HG02938 (cell line): ENCODE measurements at regions not wholly inside any gene's neighbourhood (a gene's known extent, or its start where the extent isn't known, plus 50 kb on each side); places are given as distances from the start of the nearest gene placed in this dataset.
"Not testable (repeated sequence)": the region's sequence is repeated elsewhere in the genome, so short reads cannot be mapped to it uniquely, and the experiment has no call there.

Source experiments
- ATAC-seq: cut with Tn5 transposase; IDR thresholded peaks from one replicate; pipeline ENCODE4 v1.9.1; 2021; ENCODE audit warnings: mild to moderate bottlenecking, moderate library complexity; ENCODE audit not compliant: unreplicated experiment

DNA sequence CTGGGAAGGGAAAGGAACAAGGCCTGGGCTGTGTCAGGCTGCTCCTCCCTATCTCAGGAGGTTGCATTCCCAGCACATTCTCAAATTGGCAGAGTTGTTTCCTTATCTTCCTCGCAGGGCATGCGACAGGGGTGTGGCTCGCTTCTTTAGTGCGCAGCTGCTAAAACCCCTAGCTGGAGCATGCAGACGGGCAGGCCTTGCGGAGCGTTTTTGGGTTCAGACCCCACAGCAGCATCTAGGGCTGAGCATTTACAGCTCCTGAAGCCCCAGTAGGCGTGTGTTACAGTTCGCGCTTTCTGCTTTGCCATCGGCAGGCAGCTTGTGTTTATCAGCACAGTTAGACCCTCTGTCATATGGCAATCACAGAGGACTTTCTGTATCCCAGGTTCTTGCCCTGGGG lies 392.4 kb downstream of the TECRL start:
- ATAC-seq, result no peak

DNA sequence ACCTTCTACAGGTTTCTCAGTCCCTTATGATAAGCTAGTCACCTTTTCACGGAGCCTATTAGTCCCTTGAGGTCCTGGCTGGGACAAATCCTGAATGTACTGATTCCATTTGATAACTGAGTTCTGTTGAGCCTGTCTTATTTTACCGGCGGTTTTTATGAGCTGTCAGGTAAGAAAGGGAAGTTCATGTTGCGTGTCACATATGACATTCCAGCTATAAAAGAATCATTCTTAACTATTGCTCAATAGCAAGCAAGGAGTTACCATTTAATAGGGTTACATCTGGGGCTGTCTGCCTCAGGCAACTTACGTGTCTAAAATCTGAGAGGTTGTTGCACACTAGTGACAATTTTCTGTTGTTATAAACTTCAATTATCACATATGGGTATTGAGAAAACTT lies 394.6 kb downstream of the TECRL start:
- ATAC-seq, result no peak

DNA sequence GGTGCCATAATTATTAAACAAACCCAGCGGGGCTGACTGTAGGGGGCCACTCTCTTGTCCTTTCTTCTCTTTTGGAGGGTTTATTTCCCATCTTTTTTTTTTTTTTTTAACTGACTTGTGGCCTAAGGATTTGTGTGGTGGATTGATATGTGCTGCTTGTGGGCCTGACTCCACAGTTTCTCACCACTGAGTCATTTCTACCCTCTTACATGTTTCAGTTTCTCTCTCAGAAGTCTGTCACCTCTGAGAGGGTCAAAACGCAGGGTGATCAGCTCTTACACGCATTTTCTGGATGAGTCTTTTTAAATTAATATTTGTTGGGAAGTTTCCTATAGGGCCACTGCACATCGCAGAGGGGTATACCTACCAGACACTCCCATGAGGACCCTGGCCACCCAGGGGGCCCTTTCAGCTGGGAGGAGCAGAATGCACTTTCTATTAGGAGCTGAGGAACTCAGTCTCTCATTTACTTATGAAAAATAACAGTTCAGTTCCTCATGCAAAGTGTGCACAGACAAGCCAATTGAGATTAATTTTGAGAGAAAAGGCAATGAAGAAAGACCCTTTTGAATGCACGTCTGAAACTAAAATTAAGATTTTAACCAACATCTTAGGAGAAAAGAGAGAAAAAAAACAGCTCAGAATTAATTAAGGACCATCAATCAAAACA lies 407.9 kb downstream of the TECRL start:
- ATAC-seq, result peak; percentile 96

DNA sequence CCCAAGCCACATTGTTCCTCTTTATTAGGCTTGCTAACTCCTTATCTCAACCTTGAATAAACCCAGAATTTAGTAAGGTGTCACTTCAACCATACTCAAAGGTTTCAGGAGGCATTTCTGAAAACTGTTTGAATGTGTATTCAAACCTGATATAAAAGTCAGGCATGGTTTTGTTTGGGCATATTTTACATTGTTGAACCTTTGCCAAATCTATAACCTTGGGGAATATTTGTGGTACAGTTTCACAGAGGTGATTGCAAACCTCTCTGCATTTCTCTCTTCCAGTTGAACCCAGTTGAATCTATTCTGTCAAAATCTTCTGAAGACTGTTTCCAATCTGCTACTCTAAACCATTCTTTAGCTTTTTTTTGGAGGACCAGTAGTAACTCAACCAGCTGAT lies 409.0 kb downstream of the TECRL start:
- ATAC-seq, result no peak

DNA sequence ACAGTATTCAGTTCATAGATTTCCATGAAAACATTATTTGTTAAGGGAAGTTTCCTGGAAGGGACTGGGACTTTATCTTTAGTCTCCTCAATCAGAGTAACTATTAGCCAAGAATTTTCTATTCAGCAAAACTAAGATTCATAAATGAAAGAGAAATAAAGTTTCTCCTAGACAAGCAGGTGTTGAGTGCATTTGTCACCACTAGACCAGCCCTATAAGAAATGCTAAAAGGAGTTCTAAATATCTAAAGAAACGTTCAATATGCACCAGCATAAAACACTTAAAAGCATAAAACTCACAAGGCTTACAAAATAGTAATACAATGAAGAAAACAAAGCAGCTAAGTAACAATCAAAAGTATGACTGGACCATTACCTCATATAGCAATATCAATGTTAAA lies 423.0 kb downstream of the TECRL start:
- ATAC-seq, result no peak

DNA sequence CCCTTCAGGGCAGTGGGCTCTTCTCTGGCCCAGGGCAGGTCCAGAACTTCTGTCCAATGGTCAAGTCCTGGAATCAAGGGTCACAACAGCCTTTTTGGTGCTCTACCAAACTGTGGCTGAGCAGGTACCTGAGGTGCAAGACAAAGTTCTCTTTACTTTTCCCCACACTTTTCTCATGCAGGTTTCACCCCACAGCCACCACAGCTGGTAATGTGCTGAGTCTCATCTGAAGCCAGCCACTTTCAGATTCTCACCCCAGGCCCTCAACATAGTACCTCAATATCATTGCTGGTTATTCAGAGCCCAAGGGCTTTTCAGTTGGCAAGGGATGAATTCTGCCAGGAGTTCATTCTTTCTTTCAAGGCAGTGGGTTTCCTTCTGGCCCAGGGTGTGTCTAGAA lies 426.0 kb downstream of the TECRL start:
- no peak for ATAC-seq

DNA sequence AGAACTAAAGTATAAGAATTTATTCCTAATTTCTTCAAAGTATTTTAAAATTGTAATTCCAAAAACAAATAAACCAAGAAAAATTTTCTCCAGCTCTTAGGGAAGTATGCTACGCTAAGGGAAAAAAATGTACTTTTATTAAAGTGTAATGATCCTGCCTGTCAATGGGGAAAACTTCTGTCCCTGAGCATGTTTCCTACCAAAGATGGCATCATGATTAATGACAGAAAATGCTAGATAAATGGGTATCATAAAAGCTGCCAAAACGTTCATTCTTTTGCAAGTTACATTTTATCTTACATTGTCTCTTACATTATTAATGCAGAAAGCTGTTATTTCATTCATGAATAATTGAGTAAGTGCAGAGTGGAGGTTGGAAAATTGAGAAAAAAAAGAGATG lies 443.4 kb downstream of the TECRL start:
- ATAC-seq, result no peak

DNA sequence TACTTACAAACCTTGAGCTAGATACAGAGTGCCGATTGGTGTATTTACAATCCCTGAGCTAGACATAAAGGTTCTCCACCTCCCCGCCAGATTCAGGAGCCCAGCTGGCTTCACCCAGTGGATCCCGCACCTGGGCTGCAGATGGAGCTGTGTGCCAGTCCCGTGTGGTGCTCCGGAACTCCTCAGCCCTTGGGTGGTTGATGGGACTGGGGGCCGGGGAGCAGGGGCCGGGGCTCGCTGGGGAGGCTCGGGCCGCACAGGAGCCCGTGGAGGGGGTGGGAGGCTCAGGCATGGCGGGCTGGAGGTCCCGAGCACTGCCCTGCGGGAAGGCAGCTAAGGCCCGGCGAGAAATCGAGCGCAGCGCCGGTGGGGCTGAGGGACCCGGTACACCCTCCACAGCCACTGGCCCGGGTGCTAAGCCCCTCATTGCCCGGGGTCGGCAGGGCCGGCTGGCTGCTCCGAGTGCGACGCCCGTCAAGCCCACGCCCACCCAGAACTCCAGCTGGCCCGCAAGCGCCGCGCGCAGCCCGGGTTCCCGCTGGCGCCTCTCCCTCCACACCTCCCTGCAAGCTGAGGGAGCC lies 466.5 kb downstream of the TECRL start:
- ATAC-seq, result not testable (repeated sequence)

DNA sequence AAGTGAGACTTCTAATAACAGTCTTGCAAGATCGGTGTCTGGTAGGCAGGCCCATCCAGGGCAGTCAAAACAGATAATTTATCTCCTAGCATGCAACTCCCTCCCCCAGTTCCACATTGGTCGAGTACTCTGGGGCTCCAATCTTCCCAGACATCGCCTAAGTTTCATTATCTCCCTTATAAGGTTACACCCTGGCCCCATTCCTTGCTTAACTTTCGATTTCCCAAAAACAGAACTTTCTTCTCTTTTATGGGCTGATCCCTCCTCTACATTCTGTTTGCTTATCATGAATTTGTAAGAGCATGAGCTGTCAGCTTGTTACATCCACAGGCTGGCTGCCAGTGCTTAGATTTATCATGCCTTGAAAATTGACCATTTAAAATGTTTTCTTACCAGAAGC lies 471.3 kb downstream of the TECRL start:
- no peak for ATAC-seq

DNA sequence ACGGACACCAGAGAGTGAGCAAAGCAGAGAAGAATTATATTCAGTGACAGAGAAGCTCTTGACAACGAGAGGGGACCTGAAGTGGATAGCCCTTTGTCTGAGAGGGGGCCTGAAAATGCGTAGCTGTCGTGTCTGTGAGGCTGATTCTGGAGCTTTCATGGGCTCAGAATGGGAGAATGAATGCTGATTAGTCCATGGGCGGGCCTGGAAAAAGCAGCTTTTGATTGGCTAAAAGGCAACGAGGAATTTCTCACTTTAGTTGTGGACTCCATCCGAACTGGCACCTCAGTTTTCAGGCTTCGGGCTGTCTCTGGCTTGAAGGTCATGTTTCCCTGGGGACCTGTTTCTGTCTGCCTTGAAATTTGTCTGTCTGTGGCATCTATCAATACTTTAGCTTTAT lies 487.1 kb downstream of the TECRL start:
- ATAC-seq, result no peak

DNA sequence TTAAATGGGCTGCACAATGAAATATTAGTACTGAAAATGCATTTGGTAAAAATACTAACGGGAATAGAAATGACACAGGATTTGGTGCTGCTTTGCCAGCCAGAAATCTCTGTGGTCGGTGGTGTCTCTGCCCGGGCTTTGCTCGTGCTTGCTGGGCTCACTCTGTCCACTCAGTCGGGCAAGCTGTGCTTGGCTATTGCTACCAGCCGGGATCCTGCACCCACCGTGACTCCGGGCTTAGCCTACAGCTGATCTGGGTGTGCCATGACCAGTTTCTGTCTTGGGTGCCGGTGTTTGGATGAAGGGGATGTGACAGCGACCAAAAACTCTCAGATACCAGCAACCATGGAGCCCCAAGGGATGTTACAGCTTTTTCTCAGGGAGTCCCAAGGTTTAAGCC lies 487.7 kb downstream of the TECRL start:
- no peak for ATAC-seq

DNA sequence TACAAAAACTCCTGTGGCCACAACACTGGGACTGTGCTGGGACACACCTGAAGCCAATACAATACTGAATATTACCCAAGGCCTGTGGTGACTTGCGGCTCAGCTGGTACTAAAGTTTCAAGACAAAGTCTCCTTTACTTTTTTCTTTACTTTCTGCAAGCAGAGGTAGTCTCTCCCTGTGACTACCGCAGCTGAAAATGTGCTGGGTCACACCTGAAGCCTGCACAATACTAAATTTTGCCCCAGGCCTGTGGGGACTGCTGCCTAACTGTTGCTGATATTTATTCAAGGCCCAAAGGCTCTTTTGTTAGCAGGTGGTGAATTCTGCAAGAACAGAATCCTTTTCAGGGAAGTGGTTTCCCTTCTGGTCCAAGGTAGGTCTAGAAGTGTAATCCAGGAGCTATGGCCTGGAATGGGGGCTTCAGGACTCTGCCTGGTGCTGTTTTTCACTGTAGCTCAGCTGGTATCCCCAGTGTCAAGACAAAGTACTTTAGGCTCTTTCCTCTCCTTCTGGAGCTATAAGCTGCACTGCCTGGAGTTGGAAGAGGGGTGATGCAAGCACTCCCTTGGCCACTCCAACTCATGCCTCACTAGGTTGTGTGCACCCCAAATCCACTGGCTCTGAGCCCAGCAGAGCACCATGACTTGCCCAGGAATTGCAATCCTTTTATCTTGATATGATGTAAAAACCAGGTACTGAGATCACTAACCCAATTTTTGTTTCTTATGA lies 489.4 kb downstream of the TECRL start:
- ATAC-seq, result no peak

DNA sequence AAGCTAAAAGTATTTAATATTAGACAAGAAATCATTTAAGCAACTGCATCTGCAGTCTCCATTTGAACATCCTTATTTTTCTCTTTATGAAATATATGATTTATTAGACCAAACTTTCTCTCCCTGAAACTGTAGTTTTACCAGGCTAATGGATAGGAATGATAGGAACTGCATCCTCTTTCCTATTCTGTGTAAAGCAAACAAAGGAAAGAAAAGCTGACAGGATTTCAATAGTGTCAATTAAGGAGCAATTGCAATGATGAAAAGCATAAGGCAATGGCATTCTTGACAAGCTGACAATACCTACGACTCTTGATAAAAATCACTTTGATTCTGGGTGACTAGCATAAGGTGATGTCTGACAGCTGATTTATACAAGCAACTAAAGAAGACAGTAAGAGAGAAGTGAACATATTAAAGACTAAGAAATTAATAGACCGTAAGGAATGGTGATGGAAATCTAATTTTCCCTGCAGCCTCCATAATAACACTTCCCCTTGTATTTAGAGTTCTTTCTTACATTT lies 502.5 kb downstream of the TECRL start:
- no peak for ATAC-seq

DNA sequence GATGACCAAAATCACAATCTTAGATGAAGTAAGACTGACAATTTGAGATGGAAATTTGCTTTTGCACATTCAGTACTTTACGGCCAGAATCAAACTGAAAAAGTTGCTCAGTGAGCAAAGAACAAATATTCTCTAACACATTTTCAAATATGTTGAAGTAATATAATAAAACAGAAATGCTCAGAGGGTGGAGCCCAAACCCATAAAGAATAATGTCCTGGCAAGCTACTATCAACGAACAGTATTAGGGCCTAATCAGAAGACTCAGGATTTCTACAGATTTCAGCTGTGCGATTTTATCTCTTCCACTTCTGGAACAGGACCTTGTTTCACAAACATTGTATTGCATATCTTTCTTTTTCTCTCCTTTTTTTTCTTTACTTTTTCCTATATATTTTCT lies 505.0 kb downstream of the TECRL start:
- no peak for ATAC-seq

DNA sequence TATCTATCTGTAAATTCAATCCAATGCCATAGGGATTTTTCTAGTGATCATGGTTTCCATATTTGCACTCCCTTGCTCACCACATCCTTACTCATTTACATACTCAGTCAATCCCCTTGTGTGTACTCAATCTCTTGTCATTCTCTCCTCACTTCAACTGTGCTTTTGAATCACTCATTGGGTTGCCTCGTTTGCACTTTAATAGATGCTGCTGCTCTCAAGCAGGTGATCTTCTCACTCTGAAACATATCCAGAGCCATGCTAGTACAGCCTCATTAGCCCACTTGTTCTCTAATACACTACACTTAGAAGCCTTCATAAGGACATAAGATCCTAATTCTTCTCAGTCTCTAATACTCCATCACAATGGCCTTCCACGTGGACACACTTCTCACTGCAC lies 507.9 kb downstream of the TECRL start:
- no peak for ATAC-seq

DNA sequence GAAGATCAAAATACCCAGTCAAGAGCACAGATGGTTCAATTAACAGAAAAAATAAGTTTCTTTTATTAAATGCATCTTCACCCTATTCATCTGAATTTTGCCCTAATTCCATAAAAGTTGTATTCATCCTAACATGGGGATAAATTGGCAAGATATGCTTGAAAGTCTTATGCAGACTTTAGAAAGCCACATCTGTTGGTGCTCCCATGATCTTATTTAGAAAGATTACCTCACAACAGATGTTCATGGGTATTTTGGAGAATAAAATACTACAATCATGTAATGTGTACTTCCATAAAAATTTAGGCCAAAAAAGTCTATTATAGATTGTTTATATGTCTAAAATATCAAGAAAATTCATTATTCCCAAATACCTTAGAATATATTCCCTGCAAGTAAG lies 510.3 kb downstream of the TECRL start:
- no peak for ATAC-seq

DNA sequence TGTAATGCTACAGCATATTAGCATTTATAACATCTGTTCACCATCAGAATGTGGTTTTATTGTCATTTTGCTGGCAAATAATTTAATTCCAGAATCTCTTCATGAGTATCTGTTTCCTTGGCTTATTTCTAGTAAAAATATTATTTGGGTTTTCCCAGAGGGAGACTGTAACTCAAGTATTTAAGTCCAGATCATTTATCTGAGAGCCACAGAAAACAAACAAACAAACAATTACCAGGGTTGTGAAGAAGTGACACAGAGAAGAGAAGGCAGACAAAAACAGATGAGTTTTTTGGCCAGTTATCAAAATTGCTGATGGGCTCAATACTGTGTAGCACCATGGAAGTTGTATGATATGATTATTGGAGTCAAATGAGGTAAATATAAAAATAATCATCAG lies 515.1 kb downstream of the TECRL start:
- ATAC-seq, result no peak

DNA sequence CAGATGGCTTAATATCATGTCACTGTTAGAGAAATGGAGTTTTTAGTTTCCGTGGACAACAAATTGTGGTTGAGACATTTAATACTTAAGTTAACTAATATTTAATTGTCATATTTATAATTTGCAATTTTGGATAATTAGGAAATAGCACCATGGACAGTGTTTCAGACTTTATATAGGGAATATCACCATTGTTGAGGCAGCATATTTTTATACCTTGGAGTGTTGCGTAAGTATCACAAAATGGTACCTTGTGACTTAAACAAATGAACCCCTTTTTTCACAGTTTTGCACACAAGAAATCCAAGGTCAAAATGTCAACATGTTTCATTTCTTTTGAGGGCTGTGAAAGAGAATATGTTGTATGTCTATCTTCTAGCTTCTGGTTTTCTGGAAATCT lies 539.9 kb downstream of the TECRL start:
- no peak for ATAC-seq

DNA sequence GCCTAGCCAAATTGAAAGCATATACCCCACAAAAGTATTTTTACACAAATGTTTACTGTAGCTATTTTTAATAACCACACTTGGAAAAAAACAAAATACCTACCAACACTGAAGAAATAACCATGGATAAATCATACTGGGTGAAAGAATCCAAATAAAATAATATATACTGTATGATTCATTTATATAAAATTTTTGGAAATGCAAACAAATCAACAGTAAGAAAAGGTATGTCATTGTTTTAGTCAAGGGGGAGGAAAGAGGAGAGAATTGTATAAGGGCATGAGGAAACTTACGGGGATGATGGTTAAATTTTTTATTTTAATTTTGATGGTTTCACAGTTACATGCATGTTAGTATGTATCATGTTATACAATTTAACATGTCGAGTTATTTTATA lies 557.8 kb downstream of the TECRL start:
- no peak for ATAC-seq

DNA sequence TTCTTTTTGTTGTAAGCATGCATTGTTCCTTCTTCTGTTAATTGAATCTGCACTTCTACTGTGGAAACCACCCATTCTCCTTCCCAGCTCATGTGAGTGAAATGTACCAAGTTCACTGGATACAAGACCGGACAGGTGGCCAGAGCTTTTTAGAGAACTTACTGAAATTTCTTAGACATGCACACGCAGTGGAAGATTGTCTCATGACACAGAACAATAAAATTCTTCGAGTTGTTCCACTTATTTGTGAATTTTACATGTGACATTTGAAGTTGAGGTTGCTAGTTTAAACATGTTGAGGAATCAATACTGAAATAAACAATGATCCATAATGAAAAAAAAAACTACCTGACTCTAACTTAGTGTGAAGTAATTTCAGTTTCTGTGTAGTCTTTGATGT lies 568.0 kb downstream of the TECRL start:
- no peak for ATAC-seq

DNA sequence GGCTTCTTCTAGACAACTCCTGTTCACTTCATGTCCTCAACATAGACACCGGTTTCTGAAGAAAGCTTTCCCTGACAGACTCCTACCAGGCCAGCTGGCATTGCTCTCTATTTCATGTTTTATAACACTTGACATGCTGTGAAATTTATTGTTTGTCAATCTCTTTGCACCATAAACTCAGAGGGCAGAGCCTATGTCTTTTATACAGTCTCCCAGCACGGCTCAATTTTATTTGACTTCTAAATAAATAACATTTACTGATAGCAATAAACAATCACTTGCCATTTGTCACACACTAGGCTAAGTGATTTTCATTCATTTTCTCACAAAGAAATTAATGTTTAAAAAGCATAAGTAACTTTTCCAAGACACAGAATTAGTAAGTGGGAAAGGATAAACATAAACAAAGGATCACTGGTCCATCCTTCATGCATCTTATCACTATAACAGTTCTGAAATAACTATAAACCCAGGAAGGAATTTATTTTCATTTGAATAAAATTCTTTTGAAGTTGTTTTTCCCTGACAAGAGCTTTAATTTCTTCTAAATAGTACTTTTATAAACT lies 577.6 kb downstream of the TECRL start:
- no peak for ATAC-seq
